Stomach (tissue), 8 donors: ENCODE measurements at regions not wholly inside any gene's neighbourhood (a gene's known extent, or its start where the extent isn't known, plus 50 kb on each side); places are given as distances from the start of the nearest gene placed in this dataset.

Experiments used
- DNase-seq, 2 donors: peaks; one replicate each; pipeline versions ENCODE4 v3.0.0 to v3.0.0-alpha.2; 2013 to 2019
- H3K27ac ChIP-seq, 5 donors: fragments of 200-600 bp in 4 of 5; sonication (generic) in 4 of 5; one replicate each; pipeline ENCODE4 v1.5.1; 2013 to 2019; ENCODE audit warnings: mild to moderate bottlenecking in 1 of 5, moderate library complexity in 1 of 5
- H3K27me3 ChIP-seq, 3 donors: fragments of 200-600 bp; sonication (generic); one replicate each; pipeline ENCODE4 v1.5.1; 2017 to 2019; ENCODE audit warnings: mixed run types in 1 of 3
- H3K36me3 ChIP-seq, 4 donors: fragments of 200-600 bp; sonication (generic); 1 replicate in 3 of 4; 2 replicates in 1 of 4; pipeline ENCODE4 v1.5.1; 2016 to 2019
- H3K4me1 ChIP-seq, 4 donors: fragments of 200-600 bp; sonication (generic); one replicate each; pipeline ENCODE4 v1.5.1; 2016 to 2019
- H3K4me3 ChIP-seq, 4 donors: fragments of 200-600 bp; sonication (generic) in 3 of 4; one replicate each; pipeline ENCODE4 v1.5.1; 2016 to 2019; ENCODE audit warnings: mild to moderate bottlenecking in 1 of 4
- H3K9me3 ChIP-seq, 4 donors: fragments of 200-600 bp; sonication (generic); one replicate each; pipeline ENCODE4 v1.5.1; 2016 to 2019
- CTCF ChIP-seq, 7 experiments: fragments of 450-650 bp in 4 of 7; fragments of 200-600 bp in 3 of 7; sonication (generic) in 3 of 7; IDR thresholded peaks; one replicate each; pipeline ENCODE4 v1.5.1; 2016 to 2019; ENCODE audit warnings: antibody characterized with exemption in 7 of 7, control low read depth in 2 of 7, mild to moderate bottlenecking in 1 of 7
- EP300 ChIP-seq: sonication (generic); formaldehyde crosslinking; IDR thresholded peaks from one replicate; pipeline ENCODE4 v1.6.1; 2017; ENCODE audit warnings: antibody characterized with exemption
- POLR2A ChIP-seq, 4 donors: fragments of 450-650 bp; IDR thresholded peaks; one replicate each; pipeline ENCODE4 v1.6.1; 2016; ENCODE audit warnings: antibody characterized with exemption in 4 of 4, control low read depth in 2 of 4, mild to moderate bottlenecking in 1 of 4, moderate library complexity in 1 of 4
- POLR2AphosphoS5 ChIP-seq, 3 donors: sonication (generic); formaldehyde crosslinking; IDR thresholded peaks; one replicate each; pipeline ENCODE4 v1.6.1; 2016; ENCODE audit warnings: antibody characterized with exemption in 3 of 3
- WGBS, 5 donors: extraction: QIAGEN DNeasy Blood & Tissue Kit in 3 of 5; methylation state at CpG; one replicate each; pipeline versions ENCODE4 v1.1.5 to v1.1.7; 2013 to 2018; 5-methylcytosine and 5-hydroxymethylcytosine counted together
- intact Hi-C: fragments of 100-400 bp; cut with DNase I; formaldehyde crosslinking; loops from one replicate; pipeline ENCODE4 v1.15.1; 2023; ENCODE audit warnings: low total_unique reads
- donor health status: healthy with polysubstance abuse.
- donor health status: Bipolar disorder and iron deficiency.
- donor health status: healthy.

DNA sequence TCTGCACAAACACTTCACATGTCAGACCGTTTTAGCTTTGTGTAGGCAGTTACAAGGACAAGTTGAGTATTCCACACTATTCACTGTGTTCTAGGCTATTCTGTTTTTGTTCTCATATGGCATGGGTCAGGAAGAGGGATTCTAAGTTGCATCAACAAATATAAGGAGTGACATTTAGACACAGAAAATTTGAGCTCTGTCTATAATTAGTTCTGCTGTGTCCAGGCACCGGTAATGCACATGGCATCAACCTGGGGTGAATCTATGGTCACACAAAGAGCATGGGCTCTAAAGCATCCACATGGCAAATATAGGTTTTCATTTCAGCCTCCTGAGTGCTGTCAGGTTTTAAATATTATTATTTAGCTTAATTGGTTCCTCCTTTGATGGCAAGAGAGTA, 130.4 kb upstream of the PMFBP1 start:
- intact Hi-C loops = no loop called here
- no peaks in the 10 kb centered on the region for H3K36me3 ChIP-seq
- peaks cover 0 to 5% (median 0%) of the 10 kb centered on the region in 4 donors for H3K4me1 ChIP-seq
- 51 to 67% (median 62%) methylated on average over 2 of the region's 2 CpGs for WGBS, 5 donors
- no peak overlapping the region for H3K4me3 ChIP-seq
- H3K27ac ChIP-seq = no peak overlapping the region
- no peaks in the 10 kb centered on the region for H3K9me3 ChIP-seq
- no peaks in the 10 kb centered on the region for H3K27me3 ChIP-seq
- TF ChIP-seq POLR2A (IDR thresholded peaks at IDR 0.05) (no peak), CTCF (IDR thresholded peaks at IDR 0.05) (no peak), EP300 (no peak), POLR2AphosphoS5 (IDR thresholded peaks at IDR 0.05) (no peak)
- DNase-seq = no peak

GRCh38 chr16:72301523-72302236, 129.7 kb upstream of the PMFBP1 start:
- Histone ChIP-seq H3K27me3 (no peaks in the 10 kb centered on the region), H3K27ac (no peak overlapping the region), H3K9me3 (no peaks in the 10 kb centered on the region), H3K4me1 (peaks cover 0 to 5% (median 0%) of the 10 kb centered on the region in 4 donors), H3K36me3 (no peaks in the 10 kb centered on the region), H3K4me3 (no peak overlapping the region)
- intact Hi-C loops = no loop called here
- TF ChIP-seq POLR2A (IDR thresholded peaks at IDR 0.05) (no peak), EP300 (no peak), POLR2AphosphoS5 (IDR thresholded peaks at IDR 0.05) (no peak), CTCF (IDR thresholded peaks at IDR 0.05) (no peak)
- no peak for DNase-seq
- 67 to 84% (median 73%) methylated on average over 8 of the region's 8 CpGs for WGBS, 5 donors

DNA sequence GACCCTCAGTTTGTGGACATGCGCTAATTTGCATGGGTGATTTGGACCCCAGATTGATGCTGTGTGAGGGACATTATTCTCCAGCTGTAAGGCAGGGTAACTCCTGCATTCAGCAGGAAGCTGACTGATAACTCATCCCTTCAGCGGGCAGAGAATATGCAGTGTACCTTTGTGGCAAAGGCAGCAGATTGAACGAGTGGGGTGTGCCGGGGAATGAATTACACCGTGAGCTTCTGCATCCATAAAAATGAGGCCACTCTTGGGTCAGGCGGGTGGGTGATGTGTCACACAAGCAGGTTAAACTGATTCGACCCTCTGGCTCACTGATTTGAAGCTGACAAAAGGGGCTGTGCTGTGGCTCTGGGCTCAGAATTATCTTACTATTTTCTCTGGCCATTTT, 128.9 kb upstream of the PMFBP1 start:
- Histone ChIP-seq H3K27ac (no peak overlapping the region), H3K4me3 (no peak overlapping the region), H3K36me3 (no peaks in the 10 kb centered on the region), H3K27me3 (no peaks in the 10 kb centered on the region), H3K4me1 (peaks cover 0 to 5% (median 0%) of the 10 kb centered on the region in 4 donors), H3K9me3 (no peaks in the 10 kb centered on the region)
- DNase-seq = no peak
- TF ChIP-seq POLR2A (IDR thresholded peaks at IDR 0.05) (no peak), POLR2AphosphoS5 (IDR thresholded peaks at IDR 0.05) (no peak), CTCF (IDR thresholded peaks at IDR 0.05) (no peak), EP300 (no peak)
- WGBS, 5 donors = 62 to 80% (median 72%) methylated on average over 7 of the region's 7 CpGs
- intact Hi-C loops = no loop called here

GRCh38 chr16:72299684-72300243, 127.8 kb upstream of the PMFBP1 start:
- no peak for TF ChIP-seq POLR2A (IDR thresholded peaks at IDR 0.05)
- TF ChIP-seq CTCF (IDR thresholded peaks at IDR 0.05) = no peak
- TF ChIP-seq EP300 = no peak
- TF ChIP-seq POLR2AphosphoS5 (IDR thresholded peaks at IDR 0.05) = no peak
- Histone ChIP-seq H3K27ac (no peak overlapping the region), H3K36me3 (no peaks in the 10 kb centered on the region), H3K4me1 (peaks cover 0 to 5% (median 0%) of the 10 kb centered on the region in 4 donors), H3K27me3 (no peaks in the 10 kb centered on the region), H3K9me3 (no peaks in the 10 kb centered on the region), H3K4me3 (no peak overlapping the region)
- WGBS, 5 donors = 83 to 95% (median 90%) methylated on average over 2 of the region's 2 CpGs
- intact Hi-C loops = no loop called here
- DNase-seq = no peak
